A549 (cell line): ENCODE measurements at regions not wholly inside any gene's neighbourhood (a gene's known extent, or its start where the extent isn't known, plus 50 kb on each side); places are given as distances from the start of the nearest gene placed in this dataset.

ENCODE experiments used
- JUNB ChIP-seq: fragments of >200 bp; sonication (Bioruptor Twin); formaldehyde crosslinking; IDR thresholded peaks from 2 replicates; pipeline ENCODE4 v1.6.1; 2016
- POLR2A ChIP-seq: IDR thresholded peaks from 2 replicates; pipeline ENCODE4 v1.6.1; 2012; ENCODE audit warnings: mild to moderate bottlenecking, low read length
- RAD21 ChIP-seq, 2 experiments: fragments of >200 bp in 1 of 2; sonication (Bioruptor Twin) in 1 of 2; formaldehyde crosslinking in 1 of 2; IDR thresholded peaks in 1 of 2; conservative IDR thresholded peaks in 1 of 2; 2 replicates in 1 of 2; 3 replicates in 1 of 2; pipeline ENCODE4 v1.6.1; 2012 to 2018; ENCODE audit warnings: inconsistent platforms in 1 of 2
- RARB ChIP-seq: fragments of 250-450 bp; sonication (Bioruptor Pico); IDR thresholded peaks from 2 replicates; pipeline ENCODE4 v1.8.0; 2021; ENCODE audit warnings: mild to moderate bottlenecking, moderate library complexity
- RCOR1 ChIP-seq: fragments of 150-350 bp; IDR thresholded peaks from 2 replicates; pipeline ENCODE4 v1.6.1; 2014; ENCODE audit warnings: antibody characterized with exemption, low read length, low read depth
- RFX5 ChIP-seq: fragments of 450-650 bp; IDR thresholded peaks from 2 replicates; pipeline ENCODE4 v1.7.1; 2014; ENCODE audit warnings: antibody characterized with exemption, mild to moderate bottlenecking, moderate library complexity
- TF ChIP-seq, protein P1 (sequence below): fragments of >200 bp; sonication (Bioruptor Twin); formaldehyde crosslinking; IDR thresholded peaks from 3 replicates; pipeline ENCODE4 v1.5.1; 2016

- TF ChIP-seq POLR2A (no peak), RFX5 (no peak), RARB (CRISPR knock-in tag) (no peak), RAD21 (conservative IDR thresholded peaks at IDR 0.05 in 1 of 2, IDR thresholded peaks at IDR 0.05 in 1 of 2) (no peak), RCOR1 (no peak), JUNB (no peak)
- TF ChIP-seq, protein P1, sequence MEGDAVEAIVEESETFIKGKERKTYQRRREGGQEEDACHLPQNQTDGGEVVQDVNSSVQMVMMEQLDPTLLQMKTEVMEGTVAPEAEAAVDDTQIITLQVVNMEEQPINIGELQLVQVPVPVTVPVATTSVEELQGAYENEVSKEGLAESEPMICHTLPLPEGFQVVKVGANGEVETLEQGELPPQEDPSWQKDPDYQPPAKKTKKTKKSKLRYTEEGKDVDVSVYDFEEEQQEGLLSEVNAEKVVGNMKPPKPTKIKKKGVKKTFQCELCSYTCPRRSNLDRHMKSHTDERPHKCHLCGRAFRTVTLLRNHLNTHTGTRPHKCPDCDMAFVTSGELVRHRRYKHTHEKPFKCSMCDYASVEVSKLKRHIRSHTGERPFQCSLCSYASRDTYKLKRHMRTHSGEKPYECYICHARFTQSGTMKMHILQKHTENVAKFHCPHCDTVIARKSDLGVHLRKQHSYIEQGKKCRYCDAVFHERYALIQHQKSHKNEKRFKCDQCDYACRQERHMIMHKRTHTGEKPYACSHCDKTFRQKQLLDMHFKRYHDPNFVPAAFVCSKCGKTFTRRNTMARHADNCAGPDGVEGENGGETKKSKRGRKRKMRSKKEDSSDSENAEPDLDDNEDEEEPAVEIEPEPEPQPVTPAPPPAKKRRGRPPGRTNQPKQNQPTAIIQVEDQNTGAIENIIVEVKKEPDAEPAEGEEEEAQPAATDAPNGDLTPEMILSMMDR, result no peak
Observed at GRCh38 chr21:16302851-16303282, 573.1 kb downstream of the USP25 start.
